A549 (cell line): ENCODE measurements at regions not wholly inside any gene's neighbourhood (a gene's known extent, or its start where the extent isn't known, plus 50 kb on each side); places are given as distances from the start of the nearest gene placed in this dataset.

Experiments used
- EP300 ChIP-seq, 2 experiments: fragments of >200 bp; sonication (Bioruptor Twin); formaldehyde crosslinking; IDR thresholded peaks; 2 replicates in 1 of 2; 3 replicates in 1 of 2; pipeline ENCODE4 v1.6.1; 2016 to 2017
- FOSL2 ChIP-seq, 2 experiments: fragments of 450-650 bp in 1 of 2; fragments of >200 bp in 1 of 2; sonication (Bioruptor Twin) in 1 of 2; formaldehyde crosslinking; IDR thresholded peaks; 2 replicates each; pipeline versions ENCODE4 v1.5.0 to v1.6.1; 2016 to 2020; ENCODE audit warnings: mild to moderate bottlenecking in 1 of 2, moderate library complexity in 1 of 2
- FOXS1 ChIP-seq: fragments of 250-450 bp; sonication (Bioruptor Pico); IDR thresholded peaks from 2 replicates; pipeline ENCODE4 v1.5.0; 2020; ENCODE audit warnings: mild to moderate bottlenecking, moderate library complexity
- JUN ChIP-seq, 2 experiments: fragments of >200 bp; sonication (Bioruptor Twin); formaldehyde crosslinking; IDR thresholded peaks; 2 replicates in 1 of 2; 3 replicates in 1 of 2; pipeline ENCODE4 v1.6.1; 2016 to 2017
- MYC ChIP-seq: IDR thresholded peaks from 2 replicates; pipeline ENCODE4 v1.6.1; 2012; ENCODE audit warnings: mild to moderate bottlenecking, inconsistent platforms, low read length, improper control_type of control experiment, borderline replicate concordance
- POLR2A ChIP-seq: IDR thresholded peaks from 2 replicates; pipeline ENCODE4 v1.6.1; 2012; ENCODE audit warnings: mild to moderate bottlenecking, low read length
- RAD21 ChIP-seq, 2 experiments: fragments of >200 bp in 1 of 2; sonication (Bioruptor Twin) in 1 of 2; formaldehyde crosslinking in 1 of 2; IDR thresholded peaks in 1 of 2; conservative IDR thresholded peaks in 1 of 2; 2 replicates in 1 of 2; 3 replicates in 1 of 2; pipeline ENCODE4 v1.6.1; 2012 to 2018; ENCODE audit warnings: inconsistent platforms in 1 of 2
- RFX5 ChIP-seq: fragments of 450-650 bp; IDR thresholded peaks from 2 replicates; pipeline ENCODE4 v1.7.1; 2014; ENCODE audit warnings: antibody characterized with exemption, mild to moderate bottlenecking, moderate library complexity
- TF ChIP-seq, protein P1 (sequence below): fragments of >200 bp; sonication (Bioruptor Twin); formaldehyde crosslinking; IDR thresholded peaks from 3 replicates; pipeline ENCODE4 v1.5.1; 2016

DNA sequence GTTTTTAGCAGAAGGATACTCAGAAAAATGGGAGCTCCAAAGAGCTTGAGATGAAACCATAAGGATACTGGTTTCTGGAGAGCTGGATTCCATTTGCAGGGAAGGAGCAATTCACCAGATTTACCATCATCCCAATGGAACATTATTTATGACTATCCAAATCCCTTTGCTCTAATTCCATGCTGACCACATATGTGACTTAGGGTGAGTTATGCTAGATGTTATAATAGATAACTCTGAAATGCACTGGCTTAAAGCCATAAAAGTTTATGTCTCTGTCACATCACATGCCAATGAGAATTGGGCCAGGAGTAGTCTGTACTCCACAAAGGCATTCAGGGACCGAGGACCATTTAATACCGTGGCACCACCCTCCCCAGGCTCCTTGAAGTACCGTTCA, 185.2 kb downstream of the SKIDA1 start:
- TF ChIP-seq, protein P1, sequence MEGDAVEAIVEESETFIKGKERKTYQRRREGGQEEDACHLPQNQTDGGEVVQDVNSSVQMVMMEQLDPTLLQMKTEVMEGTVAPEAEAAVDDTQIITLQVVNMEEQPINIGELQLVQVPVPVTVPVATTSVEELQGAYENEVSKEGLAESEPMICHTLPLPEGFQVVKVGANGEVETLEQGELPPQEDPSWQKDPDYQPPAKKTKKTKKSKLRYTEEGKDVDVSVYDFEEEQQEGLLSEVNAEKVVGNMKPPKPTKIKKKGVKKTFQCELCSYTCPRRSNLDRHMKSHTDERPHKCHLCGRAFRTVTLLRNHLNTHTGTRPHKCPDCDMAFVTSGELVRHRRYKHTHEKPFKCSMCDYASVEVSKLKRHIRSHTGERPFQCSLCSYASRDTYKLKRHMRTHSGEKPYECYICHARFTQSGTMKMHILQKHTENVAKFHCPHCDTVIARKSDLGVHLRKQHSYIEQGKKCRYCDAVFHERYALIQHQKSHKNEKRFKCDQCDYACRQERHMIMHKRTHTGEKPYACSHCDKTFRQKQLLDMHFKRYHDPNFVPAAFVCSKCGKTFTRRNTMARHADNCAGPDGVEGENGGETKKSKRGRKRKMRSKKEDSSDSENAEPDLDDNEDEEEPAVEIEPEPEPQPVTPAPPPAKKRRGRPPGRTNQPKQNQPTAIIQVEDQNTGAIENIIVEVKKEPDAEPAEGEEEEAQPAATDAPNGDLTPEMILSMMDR = no peak
- TF ChIP-seq RAD21 (conservative IDR thresholded peaks at IDR 0.05 in 1 of 2, IDR thresholded peaks at IDR 0.05 in 1 of 2) (no peak), RFX5 (no peak), MYC (no peak), EP300 (IDR thresholded peaks at IDR 0.05) (no peak), JUN (IDR thresholded peaks at IDR 0.05) (no peak), POLR2A (no peak), FOSL2 (IDR thresholded peaks at IDR 0.05) (no peak), FOSL2 (CRISPR knock-in tag; IDR thresholded peaks at IDR 0.05) (no peak), FOXS1 (CRISPR knock-in tag) (no peak)
